SK-N-SH treated with all-trans-retinoic acid at 6 μM for 48 hours (cell line): ENCODE measurements at regions not wholly inside any gene's neighbourhood (a gene's known extent, or its start where the extent isn't known, plus 50 kb on each side); places are given as distances from the start of the nearest gene placed in this dataset.

Experiments
- ATAC-seq: fragments of 200-7000 bp; cut with Tn5 transposase; 3 replicates; pipeline ENCODE4 v1.9.1; 2020; ENCODE audit warnings: mild to moderate bottlenecking, moderate library complexity
- ARNTL ChIP-seq: fragments of 450-650 bp; formaldehyde crosslinking; IDR thresholded peaks from 2 replicates; pipeline ENCODE4 v1.5.0; 2020; ENCODE audit warnings: low read depth, mild to moderate bottlenecking, moderate library complexity, borderline replicate concordance
- BACH2 ChIP-seq: fragments of 250-450 bp; sonication (Bioruptor Pico); IDR thresholded peaks from 2 replicates; pipeline ENCODE4 v1.9.0; 2021; ENCODE audit warnings: mild to moderate bottlenecking, borderline replicate concordance
- CSDC2 ChIP-seq: fragments of 250-450 bp; sonication (Bioruptor Pico); IDR thresholded peaks from 2 replicates; pipeline ENCODE4 v1.5.0; 2020; ENCODE audit warnings: mild to moderate bottlenecking, moderate library complexity
- CSRNP3 ChIP-seq: fragments of 250-450 bp; sonication (Bioruptor Pico); IDR thresholded peaks from 2 replicates; pipeline ENCODE4 v1.5.1; 2021; ENCODE audit warnings: mild to moderate bottlenecking, moderate library complexity
- ESRRG ChIP-seq: fragments of 250-450 bp; sonication (Bioruptor Pico); IDR thresholded peaks from 2 replicates; pipeline ENCODE4 v1.6.1; 2021; ENCODE audit warnings: mild to moderate bottlenecking
- GLIS3 ChIP-seq: fragments of 250-450 bp; sonication (Bioruptor Pico); IDR thresholded peaks from 2 replicates; pipeline ENCODE4 v1.5.0; 2020; ENCODE audit warnings: mild to moderate bottlenecking, moderate library complexity
- ISL1 ChIP-seq: fragments of 250-450 bp; sonication (Bioruptor Pico); IDR thresholded peaks from 2 replicates; pipeline ENCODE4 v2.1.2; 2022; ENCODE audit warnings: mild to moderate bottlenecking, moderate library complexity
- OSR1 ChIP-seq: fragments of 250-450 bp; sonication (Bioruptor Pico); IDR thresholded peaks from 2 replicates; pipeline ENCODE4 v1.8.0; 2022; ENCODE audit warnings: moderate library complexity, mild to moderate bottlenecking, inconsistent platforms
- PATZ1 ChIP-seq: fragments of 250-450 bp; sonication (Bioruptor Pico); IDR thresholded peaks from 2 replicates; pipeline ENCODE4 v1.8.0; 2020; ENCODE audit warnings: mild to moderate bottlenecking, moderate library complexity, borderline replicate concordance
- POU6F1 ChIP-seq: fragments of 250-450 bp; sonication (Bioruptor Pico); IDR thresholded peaks from 2 replicates; pipeline ENCODE4 v1.8.0; 2021; ENCODE audit warnings: low read depth, mild to moderate bottlenecking, moderate library complexity, borderline replicate concordance
- PPARA ChIP-seq: fragments of 250-450 bp; sonication (Bioruptor Pico); IDR thresholded peaks from 2 replicates; pipeline ENCODE4 v1.5.0; 2020; ENCODE audit warnings: mild to moderate bottlenecking, borderline replicate concordance
- RARB ChIP-seq: fragments of 250-450 bp; sonication (Bioruptor Pico); IDR thresholded peaks from 2 replicates; pipeline ENCODE4 v1.8.0; 2021; ENCODE audit warnings: mild to moderate bottlenecking, moderate library complexity
- SNAI2 ChIP-seq: fragments of 250-450 bp; sonication (Bioruptor Pico); IDR thresholded peaks from 2 replicates; pipeline ENCODE4 v1.5.0; 2020; ENCODE audit warnings: mild to moderate bottlenecking, moderate library complexity
- TCF4 ChIP-seq: fragments of 250-450 bp; sonication (Bioruptor Pico); IDR thresholded peaks from 2 replicates; pipeline ENCODE4 v1.8.0; 2021; ENCODE audit warnings: mild to moderate bottlenecking, moderate library complexity, borderline replicate concordance
- TOX ChIP-seq: fragments of 250-450 bp; sonication (Bioruptor Pico); IDR thresholded peaks from 2 replicates; pipeline ENCODE4 v1.8.0; 2021; ENCODE audit warnings: mild to moderate bottlenecking, moderate library complexity, borderline replicate concordance
- TSHZ2 ChIP-seq: fragments of 250-450 bp; sonication (Bioruptor Pico); IDR thresholded peaks from 2 replicates; pipeline ENCODE4 v1.5.0; 2020; ENCODE audit warnings: mild to moderate bottlenecking, moderate library complexity
- ZC3H10 ChIP-seq: fragments of 250-450 bp; sonication (Bioruptor Pico); IDR thresholded peaks from 2 replicates; pipeline ENCODE4 v1.5.1; 2021; ENCODE audit warnings: mild to moderate bottlenecking, moderate library complexity
- ZFP3 ChIP-seq: fragments of 250-450 bp; sonication (Bioruptor Pico); IDR thresholded peaks from 2 replicates; pipeline ENCODE4 v1.5.0; 2020; ENCODE audit warnings: mild to moderate bottlenecking, moderate library complexity
- ZFP30 ChIP-seq: fragments of 450-650 bp; formaldehyde crosslinking; IDR thresholded peaks from 2 replicates; pipeline ENCODE4 v1.5.0; 2022; ENCODE audit warnings: mild to moderate bottlenecking, moderate library complexity
- ZNF565 ChIP-seq: fragments of 450-650 bp; formaldehyde crosslinking; conservative IDR thresholded peaks from 2 replicates; pipeline ENCODE4 v1.5.0; 2020; ENCODE audit warnings: low read depth, mild to moderate bottlenecking, moderate library complexity
- ZNF70 ChIP-seq: fragments of 450-650 bp; formaldehyde crosslinking; IDR thresholded peaks from 2 replicates; pipeline ENCODE4 v1.5.0; 2020; ENCODE audit warnings: mild to moderate bottlenecking, moderate library complexity
- ZNF8 ChIP-seq: fragments of 450-650 bp; formaldehyde crosslinking; IDR thresholded peaks from 2 replicates; pipeline ENCODE4 v1.5.0; 2020; ENCODE audit warnings: mild to moderate bottlenecking, moderate library complexity

- TF ChIP-seq ZNF70 (CRISPR knock-in tag) (no peak), OSR1 (CRISPR knock-in tag) (0 out of 2 replicates have a peak, but pooled peaks have one; percentile 45), CSRNP3 (CRISPR knock-in tag) (no peak), TSHZ2 (CRISPR knock-in tag) (no peak), TCF4 (CRISPR knock-in tag) (no peak)
- ATAC-seq: peak; percentile 67
Observed at GRCh38 chr1:234957330-234958065, 171.1 kb downstream of the TOMM20 start.

- ATAC-seq: peak; percentile 11
- TF ChIP-seq ZNF565 (no peak), PATZ1 (CRISPR knock-in tag) (no peak), SNAI2 (CRISPR knock-in tag) (no peak), ZNF70 (CRISPR knock-in tag) (no peak), PPARA (CRISPR knock-in tag) (no peak), ESRRG (no peak), OSR1 (CRISPR knock-in tag) (no peak), RARB (CRISPR knock-in tag) (no peak), TOX (CRISPR knock-in tag) (no peak)
- TF ChIP-seq, all 23 proteins: peak for 0
Observed at GRCh38 chr1:234956821-234957329, 171.8 kb downstream of the TOMM20 start.

GRCh38 chr1:234955107-234955731 is 173.4 kb downstream of the TOMM20 start:
- TF ChIP-seq CSDC2 (CRISPR knock-in tag): no peak
- ATAC-seq: peak; percentile 6; the same call in 2 of the 3 replicates

GRCh38 chr1:234954613-234955012 is 174.0 kb downstream of the TOMM20 start:
- TF ChIP-seq TOX (CRISPR knock-in tag): no peak
- TF ChIP-seq ZFP3 (CRISPR knock-in tag): no peak
- no peak for TF ChIP-seq POU6F1 (CRISPR knock-in tag)
- TF ChIP-seq PPARA (CRISPR knock-in tag): no peak
- TF ChIP-seq PATZ1 (CRISPR knock-in tag): no peak
- TF ChIP-seq ZNF565: no peak
- TF ChIP-seq ZNF8: no peak
- no peak for TF ChIP-seq BACH2 (CRISPR knock-in tag)
- TF ChIP-seq TCF4 (CRISPR knock-in tag): no peak
- no peak for TF ChIP-seq ZFP30 (CRISPR knock-in tag)
- TF ChIP-seq GLIS3 (CRISPR knock-in tag): no peak
- TF ChIP-seq ISL1 (CRISPR knock-in tag): no peak
- no peak for TF ChIP-seq RARB (CRISPR knock-in tag)
- no peak for TF ChIP-seq ARNTL (CRISPR knock-in tag)
- no peak for TF ChIP-seq ZC3H10 (CRISPR knock-in tag)
- no peak for ATAC-seq
